ENCODE measurements at regions not wholly inside any gene's neighbourhood (a gene's known extent, or its start where the extent isn't known, plus 50 kb on each side); places are given as distances from the start of the nearest gene placed in this dataset.
A peak's percentile ranks its signal among the peaks of the same experiment; 100 is the strongest.
"Not testable (repeated sequence)": the region's sequence is repeated elsewhere in the genome, so short reads cannot be mapped to it uniquely, and the experiment has no call there.

- FAIRE-seq = no peak
- DNase-seq (ENCODE audit: low spot score) = no peak
These were observed 251.8 kb downstream of the KCNRG start for GRCh38 chr13:50267066-50267465.

GRCh38 chr13:50267917-50268316 lies 252.7 kb downstream of the KCNRG start:
- no peak for DNase-seq (ENCODE audit: low spot score)
- no peak for FAIRE-seq

- no peak for FAIRE-seq
- no peak for DNase-seq (ENCODE audit: low spot score)
These were observed 253.3 kb downstream of the KCNRG start for GRCh38 chr13:50268500-50268899.

GRCh38 chr13:50274181-50274580 lies 258.9 kb downstream of the KCNRG start:
- DNase-seq (ENCODE audit: low spot score) = no peak
- FAIRE-seq = no peak

GRCh38 chr13:50275392-50276063 lies 260.3 kb downstream of the KCNRG start:
- DNase-seq (ENCODE audit: low spot score) (no peak), FAIRE-seq (no peak)

GRCh38 chr13:50276550-50276949 lies 261.3 kb downstream of the KCNRG start:
- FAIRE-seq = no peak

GRCh38 chr13:50277127-50277526 lies 261.9 kb downstream of the KCNRG start:
- no peak for FAIRE-seq
- DNase-seq (ENCODE audit: low spot score) = no peak

More at GRCh38 chr13:50276550-50276949, 261.3 kb downstream of the KCNRG start:
- no peak for DNase-seq (ENCODE audit: low spot score)

GRCh38 chr13:50277906-50278305 lies 262.7 kb downstream of the KCNRG start:
- FAIRE-seq (no peak), DNase-seq (ENCODE audit: low spot score) (no peak)

- FAIRE-seq (no peak), DNase-seq (ENCODE audit: low spot score) (no peak)
These were observed 265.2 kb downstream of the KCNRG start for GRCh38 chr13:50280441-50280937.

GRCh38 chr13:50282016-50282415 lies 266.8 kb downstream of the KCNRG start:
- DNase-seq (ENCODE audit: low spot score) (no peak), FAIRE-seq (no peak)

- no peak for FAIRE-seq
- no peak for DNase-seq (ENCODE audit: low spot score)
These were observed 267.8 kb downstream of the KCNRG start for GRCh38 chr13:50283017-50283416.

- DNase-seq (ENCODE audit: low spot score) = no peak
These were observed 269.3 kb downstream of the KCNRG start for GRCh38 chr13:50284540-50284939.

GRCh38 chr13:50285283-50285682 lies 270.0 kb downstream of the KCNRG start:
- DNase-seq (ENCODE audit: low spot score) (no peak), FAIRE-seq (no peak)

More at GRCh38 chr13:50284540-50284939, 269.3 kb downstream of the KCNRG start:
- FAIRE-seq = no peak

- FAIRE-seq = no peak
- DNase-seq (ENCODE audit: low spot score) = no peak
These were observed 271.1 kb downstream of the KCNRG start for GRCh38 chr13:50286324-50286723.

GRCh38 chr13:50290186-50290585 lies 274.9 kb downstream of the KCNRG start:
- DNase-seq (ENCODE audit: low spot score) (no peak), FAIRE-seq (no peak)

GRCh38 chr13:50291611-50292010 lies 276.4 kb downstream of the KCNRG start:
- no peak for FAIRE-seq
- peak; percentile 26 for DNase-seq (ENCODE audit: low spot score)

- DNase-seq (ENCODE audit: low spot score) (no peak), FAIRE-seq (no peak)
These were observed 276.8 kb downstream of the KCNRG start for GRCh38 chr13:50292081-50292480.

GRCh38 chr13:50294425-50294824 lies 279.2 kb downstream of the KCNRG start:
- FAIRE-seq; DNase-seq (ENCODE audit: low spot score): not testable (repeated sequence)

- FAIRE-seq = no peak
- DNase-seq (ENCODE audit: low spot score) = no peak
These were observed 284.5 kb downstream of the KCNRG start for GRCh38 chr13:50299546-50300249.

GRCh38 chr13:50303963-50304721 lies 288.9 kb downstream of the KCNRG start:
- no peak for DNase-seq (ENCODE audit: low spot score)
- FAIRE-seq = no peak

GRCh38 chr13:50306156-50306555 lies 290.9 kb downstream of the KCNRG start:
- DNase-seq (ENCODE audit: low spot score) (no peak), FAIRE-seq (no peak)

GRCh38 chr13:50309318-50309717 lies 294.1 kb downstream of the KCNRG start:
- DNase-seq (ENCODE audit: low spot score) = no peak
- no peak for FAIRE-seq
